Occipital lobe (tissue), 1 donor: ENCODE measurements at regions not wholly inside any gene's neighbourhood (a gene's known extent, or its start where the extent isn't known, plus 50 kb on each side); places are given as distances from the start of the nearest gene placed in this dataset.

Experiments used
- DNase-seq: peaks from one replicate; lab custom pipeline; 2025; lab: John Stamatoyannopoulos, UW

- no peak for DNase-seq
These were observed 1554.7 kb upstream of the TENM3 start for GRCh38 chr4:180688480-180688879.

GRCh38 chr4:180694875-180695274 lies 1548.3 kb upstream of the TENM3 start:
- DNase-seq = no peak

GRCh38 chr4:180695851-180696250 lies 1547.4 kb upstream of the TENM3 start:
- no peak for DNase-seq

- no peak for DNase-seq
These were observed 1546.6 kb upstream of the TENM3 start for GRCh38 chr4:180696460-180697092.

- no peak for DNase-seq
These were observed 1544.5 kb upstream of the TENM3 start for GRCh38 chr4:180698550-180699195.

GRCh38 chr4:180706766-180707165 lies 1536.4 kb upstream of the TENM3 start:
- DNase-seq = no peak

GRCh38 chr4:180710628-180711337 lies 1532.4 kb upstream of the TENM3 start:
- DNase-seq = no peak

- DNase-seq = no peak
These were observed 1525.7 kb upstream of the TENM3 start for GRCh38 chr4:180717451-180718033.

GRCh38 chr4:180721356-180721755 lies 1521.8 kb upstream of the TENM3 start:
- DNase-seq = no peak

- DNase-seq = no peak
These were observed 1516.6 kb upstream of the TENM3 start for GRCh38 chr4:180726611-180727010.

GRCh38 chr4:180727478-180727877 lies 1515.7 kb upstream of the TENM3 start:
- no peak for DNase-seq

- no peak for DNase-seq
These were observed 1508.3 kb upstream of the TENM3 start for GRCh38 chr4:180734753-180735432.

- no peak for DNase-seq
These were observed 1501.5 kb upstream of the TENM3 start for GRCh38 chr4:180741703-180742102.

GRCh38 chr4:180745019-180745418 lies 1498.2 kb upstream of the TENM3 start:
- DNase-seq = no peak

GRCh38 chr4:180751009-180751408 lies 1492.2 kb upstream of the TENM3 start:
- DNase-seq = no peak

- DNase-seq = no peak
These were observed 1485.3 kb upstream of the TENM3 start for GRCh38 chr4:180757927-180758326.

- no peak for DNase-seq
These were observed 1477.2 kb upstream of the TENM3 start for GRCh38 chr4:180766045-180766444.

- no peak for DNase-seq
These were observed 1476.1 kb upstream of the TENM3 start for GRCh38 chr4:180766944-180767729.

- DNase-seq = no peak
These were observed 1474.6 kb upstream of the TENM3 start for GRCh38 chr4:180768610-180769009.

- no peak for DNase-seq
These were observed 1473.4 kb upstream of the TENM3 start for GRCh38 chr4:180769791-180770190.

- no peak for DNase-seq
These were observed 1472.9 kb upstream of the TENM3 start for GRCh38 chr4:180770265-180770664.
